Parathyroid adenoma (tissue), 2 donors: ENCODE measurements at regions not wholly inside any gene's neighbourhood (a gene's known extent, or its start where the extent isn't known, plus 50 kb on each side); places are given as distances from the start of the nearest gene placed in this dataset.
A peak's percentile ranks its signal among the peaks of the same experiment; 100 is the strongest.

Experiments used
- H2AFZ ChIP-seq: fragments of 300-600 bp; sonication (generic); one replicate; pipeline ENCODE4 v1.7.0; 2017; ENCODE audit warnings: antibody characterized with exemption, mild to moderate bottlenecking
- H3K27ac ChIP-seq: fragments of 300-600 bp; sonication (generic); one replicate; pipeline ENCODE4 v1.7.0; 2017
- H3K27me3 ChIP-seq: fragments of 300-600 bp; sonication (generic); one replicate; pipeline ENCODE4 v1.7.0; 2017; ENCODE audit warnings: low read length; ENCODE audit not compliant: control insufficient read depth, insufficient read depth
- H3K36me3 ChIP-seq: fragments of 300-600 bp; sonication (generic); one replicate; pipeline ENCODE4 v1.7.0; 2017; ENCODE audit warnings: low read length; ENCODE audit not compliant: control insufficient read depth, insufficient read depth
- H3K4me1 ChIP-seq: fragments of 300-600 bp; sonication (generic); one replicate; pipeline ENCODE4 v1.7.0; 2017; ENCODE audit warnings: control low read depth
- H3K4me2 ChIP-seq: fragments of 300-600 bp; sonication (generic); one replicate; pipeline ENCODE4 v1.7.0; 2017; ENCODE audit warnings: low read length
- H3K4me3 ChIP-seq: fragments of 300-600 bp; sonication (generic); one replicate; pipeline ENCODE4 v1.7.0; 2017; ENCODE audit warnings: low read depth, low read length
- H3K79me2 ChIP-seq: fragments of 300-600 bp; sonication (generic); one replicate; pipeline ENCODE4 v1.7.0; 2017; ENCODE audit warnings: control low read depth
- H3K9ac ChIP-seq: fragments of 300-600 bp; sonication (generic); one replicate; pipeline ENCODE4 v1.7.0; 2017; ENCODE audit warnings: mild to moderate bottlenecking
- H3K9me3 ChIP-seq: fragments of 300-600 bp; sonication (generic); one replicate; pipeline ENCODE4 v1.7.0; 2017; ENCODE audit warnings: low read length; ENCODE audit not compliant: control insufficient read depth
- TF ChIP-seq, protein P1 (sequence below): fragments of 300-600 bp; sonication (generic); IDR thresholded peaks from one replicate; pipeline ENCODE4 v1.7.0; 2017; ENCODE audit warnings: antibody characterized with exemption, mild to moderate bottlenecking
- donor health status: primary hyperparathyroidism.

- no peak overlapping the region for H3K27ac ChIP-seq
- TF ChIP-seq, protein P1, sequence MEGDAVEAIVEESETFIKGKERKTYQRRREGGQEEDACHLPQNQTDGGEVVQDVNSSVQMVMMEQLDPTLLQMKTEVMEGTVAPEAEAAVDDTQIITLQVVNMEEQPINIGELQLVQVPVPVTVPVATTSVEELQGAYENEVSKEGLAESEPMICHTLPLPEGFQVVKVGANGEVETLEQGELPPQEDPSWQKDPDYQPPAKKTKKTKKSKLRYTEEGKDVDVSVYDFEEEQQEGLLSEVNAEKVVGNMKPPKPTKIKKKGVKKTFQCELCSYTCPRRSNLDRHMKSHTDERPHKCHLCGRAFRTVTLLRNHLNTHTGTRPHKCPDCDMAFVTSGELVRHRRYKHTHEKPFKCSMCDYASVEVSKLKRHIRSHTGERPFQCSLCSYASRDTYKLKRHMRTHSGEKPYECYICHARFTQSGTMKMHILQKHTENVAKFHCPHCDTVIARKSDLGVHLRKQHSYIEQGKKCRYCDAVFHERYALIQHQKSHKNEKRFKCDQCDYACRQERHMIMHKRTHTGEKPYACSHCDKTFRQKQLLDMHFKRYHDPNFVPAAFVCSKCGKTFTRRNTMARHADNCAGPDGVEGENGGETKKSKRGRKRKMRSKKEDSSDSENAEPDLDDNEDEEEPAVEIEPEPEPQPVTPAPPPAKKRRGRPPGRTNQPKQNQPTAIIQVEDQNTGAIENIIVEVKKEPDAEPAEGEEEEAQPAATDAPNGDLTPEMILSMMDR = no peak
- H3K79me2 ChIP-seq = no peaks in the 10 kb centered on the region
- no peaks in the 10 kb centered on the region for H3K27me3 ChIP-seq
- no peak overlapping the region for H2AFZ ChIP-seq
- H3K4me2 ChIP-seq = no peak overlapping the region
- no peak overlapping the region for H3K9ac ChIP-seq
- no peaks in the 10 kb centered on the region for H3K9me3 ChIP-seq
- no peak overlapping the region for H3K4me3 ChIP-seq
- H3K4me1 ChIP-seq = no peaks in the 10 kb centered on the region
- H3K36me3 ChIP-seq = no peaks in the 10 kb centered on the region
These were observed 159.9 kb downstream of the KLF13 start for GRCh38 chr15:31486506-31486905.

DNA sequence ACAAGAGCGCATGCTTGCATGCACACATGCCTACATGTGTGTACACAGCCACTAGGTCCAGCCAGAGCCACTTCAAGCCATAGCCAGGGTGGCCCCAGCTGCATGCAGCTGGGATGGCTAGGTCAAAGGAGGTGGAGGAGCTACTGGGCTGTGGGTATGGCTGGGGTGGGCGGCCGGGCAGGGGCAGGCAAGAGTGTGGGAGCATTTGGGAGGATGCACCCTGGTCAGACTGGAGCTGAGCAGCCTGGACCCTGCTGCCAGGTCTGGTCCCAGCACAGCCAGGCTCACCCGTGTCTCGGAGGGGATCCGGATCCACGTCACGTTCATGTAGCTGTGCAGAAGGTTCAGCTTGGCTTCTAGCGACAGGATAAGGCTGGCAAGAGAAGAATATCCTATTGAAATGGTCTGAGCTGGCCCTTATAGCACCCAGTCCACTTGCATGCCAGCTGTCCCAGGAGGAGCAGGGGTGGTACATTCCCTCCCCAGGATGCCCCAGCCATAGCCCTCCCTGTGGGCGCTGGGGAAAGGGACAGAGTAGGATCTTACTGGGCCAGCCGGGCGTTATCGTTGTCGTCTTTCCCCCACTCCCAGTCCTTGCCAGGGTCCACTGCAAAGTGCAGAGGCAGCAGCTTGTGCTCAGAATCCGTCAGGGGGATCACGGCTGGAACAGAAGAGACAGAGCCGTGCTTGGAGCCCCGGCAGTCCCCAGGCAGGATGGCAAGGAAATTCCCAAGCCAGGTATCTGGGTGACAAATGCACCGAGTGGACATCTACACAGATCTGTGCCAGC, 160.5 kb downstream of the KLF13 start:
- TF ChIP-seq, protein P1 = no peak
- Histone ChIP-seq H3K79me2 (no peaks in the 10 kb centered on the region), H3K4me2 (no peak overlapping the region), H3K4me3 (no peak overlapping the region), H3K9me3 (no peaks in the 10 kb centered on the region), H3K4me1 (no peaks in the 10 kb centered on the region), H2AFZ (no peak overlapping the region), H3K27ac (no peak overlapping the region), H3K9ac (no peak overlapping the region), H3K36me3 (no peaks in the 10 kb centered on the region), H3K27me3 (no peaks in the 10 kb centered on the region)

GRCh38 chr15:31487811-31488436, 161.3 kb downstream of the KLF13 start:
- Histone ChIP-seq H3K4me3 (no peak overlapping the region), H3K79me2 (no peaks in the 10 kb centered on the region), H3K27ac (no peak overlapping the region), H3K27me3 (no peaks in the 10 kb centered on the region), H3K9ac (no peak overlapping the region), H2AFZ (no peak overlapping the region), H3K4me1 (no peaks in the 10 kb centered on the region), H3K4me2 (no peak overlapping the region), H3K9me3 (no peaks in the 10 kb centered on the region), H3K36me3 (no peaks in the 10 kb centered on the region)
- TF ChIP-seq, protein P1 = no peak

DNA sequence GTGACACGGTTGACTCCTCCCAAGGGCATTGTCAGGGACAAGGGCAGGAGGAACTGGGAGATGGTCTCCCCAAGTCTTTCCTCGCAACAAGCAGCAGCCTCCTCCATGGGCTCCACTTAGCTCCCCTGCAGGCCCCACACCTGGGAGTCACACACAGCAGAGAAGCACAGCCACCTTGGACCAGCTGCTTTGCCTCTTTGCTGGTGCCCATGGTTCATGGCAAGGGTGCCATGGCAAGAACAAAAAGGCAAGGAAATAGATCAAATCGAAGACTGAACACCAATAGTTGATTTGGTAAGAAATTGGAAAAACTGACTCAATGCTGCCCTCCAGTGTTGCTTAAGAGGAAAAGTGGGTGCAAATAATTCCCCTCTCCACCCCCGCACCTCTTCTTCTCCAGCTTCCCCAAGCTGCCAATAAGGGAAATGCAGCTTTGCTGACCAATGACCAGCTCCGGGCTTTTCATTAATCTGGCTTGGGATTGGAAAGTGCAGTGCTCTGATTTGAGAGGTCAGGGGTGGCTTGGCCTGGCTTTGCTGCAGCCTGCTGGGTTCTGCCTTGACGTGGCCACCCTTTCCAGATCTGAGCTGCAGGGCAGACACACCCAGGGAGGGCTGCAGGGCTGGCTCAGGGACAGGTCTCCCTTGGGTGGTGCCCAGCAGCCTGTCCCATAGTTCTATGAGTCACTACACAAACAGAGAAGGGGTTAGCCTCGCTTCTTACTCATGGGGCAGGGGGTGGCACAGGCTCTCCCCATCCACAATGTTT, 162.0 kb downstream of the KLF13 start:
- H2AFZ ChIP-seq = no peak overlapping the region
- no peaks in the 10 kb centered on the region for H3K27me3 ChIP-seq
- no peak overlapping the region for H3K27ac ChIP-seq
- H3K79me2 ChIP-seq = no peaks in the 10 kb centered on the region
- no peaks in the 10 kb centered on the region for H3K4me1 ChIP-seq
- H3K36me3 ChIP-seq = no peaks in the 10 kb centered on the region
- TF ChIP-seq, protein P1 = peak; percentile 70
- H3K4me2 ChIP-seq = no peak overlapping the region
- H3K9me3 ChIP-seq = no peaks in the 10 kb centered on the region
- H3K4me3 ChIP-seq = no peak overlapping the region
- no peak overlapping the region for H3K9ac ChIP-seq
